IMR-90 (cell line): ENCODE measurements at regions not wholly inside any gene's neighbourhood (a gene's known extent, or its start where the extent isn't known, plus 50 kb on each side); places are given as distances from the start of the nearest gene placed in this dataset.

Source experiments
- ATAC-seq: fragments of 200-7000 bp; cut with Tn5 transposase; 2 replicates; pipeline ENCODE4 v1.9.1; 2020; ENCODE audit warnings: low read depth, mild to moderate bottlenecking, moderate library complexity
- BruUV-seq: library from RNA; stranded (reverse); fragments of 400-500 nt; replicated peaks from 2 replicates; lab custom pipeline; 2021; lab: Mats Ljungman, UMichigan
- CTCF ChIA-PET: fragments of 300-600 bp; formaldehyde crosslinking; extraction: SDS; loops from one replicate; lab custom pipeline; 2021; ENCODE audit warnings: antibody characterized with exemption; lab: Yijun Ruan, JAX
- POLR2A ChIA-PET: fragments of 300-600 bp; sonication (Branson Sonifier 250); formaldehyde crosslinking; loops from one replicate; lab custom pipeline; 2022; ENCODE audit warnings: antibody characterized with exemption; ENCODE audit not compliant: unreplicated experiment; lab: Charles Lee
- DNase-seq: peaks from one replicate; pipeline ENCODE4 v3.0.0; 2013
- H2AFZ ChIP-seq: replicated peaks from 2 replicates; pipeline ENCODE3; 2013; ENCODE audit warnings: low read length, mild to moderate bottlenecking; ENCODE audit not compliant: poor library complexity
- H2AK5ac ChIP-seq: 2 replicates; pipeline ENCODE4 v1.6.1; 2013; ENCODE audit warnings: low read depth, low read length, inconsistent platforms
- H2AK9ac ChIP-seq: replicated peaks from 2 replicates; pipeline ENCODE3; 2013; ENCODE audit warnings: mild to moderate bottlenecking, low read depth, low read length, moderate library complexity; ENCODE audit not compliant: poor library complexity
- H2BK120ac ChIP-seq: 2 replicates; pipeline ENCODE4 v1.6.1; 2013; ENCODE audit warnings: low read depth, low read length, inconsistent platforms
- H2BK15ac ChIP-seq: 3 replicates; pipeline ENCODE4 v1.6.1; 2013; ENCODE audit warnings: low read depth, low read length, inconsistent platforms
- H2BK20ac ChIP-seq: 2 replicates; pipeline ENCODE4 v1.6.1; 2013; ENCODE audit warnings: low read depth, mild to moderate bottlenecking, inconsistent platforms, low read length, moderate library complexity
- H2BK5ac ChIP-seq: 2 replicates; pipeline ENCODE4 v1.6.1; 2013; ENCODE audit warnings: mild to moderate bottlenecking, low read depth, low read length, inconsistent platforms; ENCODE audit not compliant: poor library complexity, severe bottlenecking
- H3K14ac ChIP-seq: replicated peaks from 2 replicates; pipeline ENCODE4 v1.6.1; 2013; ENCODE audit warnings: low read depth, low read length, inconsistent platforms
- H3K18ac ChIP-seq: 2 replicates; pipeline ENCODE4 v1.6.1; 2013; ENCODE audit warnings: low read depth, low read length, control low read depth
- H3K23ac ChIP-seq: 2 replicates; pipeline ENCODE4 v1.6.1; 2013; ENCODE audit warnings: low read depth, low read length, inconsistent platforms
- H3K27ac ChIP-seq: 2 replicates; pipeline ENCODE4 v1.5.1; 2013; ENCODE audit warnings: mild to moderate bottlenecking, control low read depth, low read length; ENCODE audit not compliant: insufficient read depth
- H3K27me3 ChIP-seq: 2 replicates; pipeline ENCODE4 v1.6.1; 2013; ENCODE audit warnings: low read length; ENCODE audit not compliant: control insufficient read depth, insufficient read depth
- H3K36me3 ChIP-seq: 2 replicates; pipeline ENCODE4 v1.6.1; 2013; ENCODE audit warnings: low read length, mixed read lengths; ENCODE audit not compliant: control insufficient read depth, insufficient read depth
- H3K4ac ChIP-seq: 2 replicates; pipeline ENCODE4 v1.6.1; 2013; ENCODE audit warnings: low read depth, low read length, inconsistent platforms
- H3K4me1 ChIP-seq: 2 replicates; pipeline ENCODE4 v1.6.1; 2013; ENCODE audit warnings: low read length, mixed read lengths; ENCODE audit not compliant: control insufficient read depth, insufficient read depth
- H3K4me2 ChIP-seq: 2 replicates; pipeline ENCODE4 v1.6.1; 2013; ENCODE audit warnings: low read depth, mild to moderate bottlenecking, control low read depth, low read length, moderate library complexity
- H3K4me3 ChIP-seq: 2 replicates; pipeline ENCODE4 v1.5.1; 2013; ENCODE audit warnings: low read depth, mild to moderate bottlenecking, control low read depth, low read length, moderate library complexity; ENCODE audit not compliant: insufficient read depth
- H3K56ac ChIP-seq: 2 replicates; pipeline ENCODE4 v1.6.1; 2013; ENCODE audit warnings: low read length, inconsistent platforms; ENCODE audit not compliant: insufficient read depth; ENCODE audit errors: extremely low read depth
- H3K79me1 ChIP-seq, 2 experiments: 2 replicates each; pipeline ENCODE4 v1.6.1; 2013; ENCODE audit warnings: low read length in 2 of 2, inconsistent platforms in 1 of 2, low read depth in 1 of 2
- H3K9ac ChIP-seq: 2 replicates; pipeline ENCODE4 v1.6.1; 2013; ENCODE audit warnings: low read depth, low read length, control low read depth
- H3K9me1 ChIP-seq: 2 replicates; pipeline ENCODE4 v1.6.1; 2013; ENCODE audit warnings: low read length, inconsistent platforms; ENCODE audit not compliant: insufficient read depth
- H3K9me3 ChIP-seq: 2 replicates; pipeline ENCODE4 v1.6.1; 2013; ENCODE audit warnings: low read length; ENCODE audit not compliant: control insufficient read depth, insufficient read depth
- H4K20me1 ChIP-seq: 2 replicates; pipeline ENCODE4 v1.6.1; 2013; ENCODE audit warnings: low read length, inconsistent platforms; ENCODE audit not compliant: insufficient read depth
- H4K5ac ChIP-seq: 2 replicates; pipeline ENCODE4 v1.6.1; 2013; ENCODE audit warnings: mild to moderate bottlenecking, low read depth, low read length, control low read depth
- H4K8ac ChIP-seq, 2 experiments: 2 replicates each; pipeline ENCODE4 v1.6.1; 2013; ENCODE audit warnings: low read depth in 2 of 2, low read length in 2 of 2, control low read depth in 1 of 2, inconsistent platforms in 1 of 2
- H4K91ac ChIP-seq: 2 replicates; pipeline ENCODE4 v1.6.1; 2013; ENCODE audit warnings: low read depth, low read length, inconsistent platforms; ENCODE audit not compliant: insufficient read depth
- BHLHE40 ChIP-seq: fragments of 150-350 bp; IDR thresholded peaks from 2 replicates; pipeline ENCODE4 v1.6.1; 2016; ENCODE audit warnings: mild to moderate bottlenecking, low read depth, low read length
- RCOR1 ChIP-seq: IDR thresholded peaks from 2 replicates; pipeline ENCODE4 v1.6.1; 2012; ENCODE audit warnings: mild to moderate bottlenecking, low read length, improper control_type of control experiment; ENCODE audit not compliant: insufficient replicate concordance
- dilution Hi-C: fragments of 300-500 bp; cut with HindIII; formaldehyde crosslinking; loops from one replicate; pipeline ENCODE4 v1.14.3; 2018; ENCODE audit warnings: low sequenced_read_pairs; ENCODE audit not compliant: unreplicated experiment
- in situ Hi-C: fragments of 300-500 bp; cut with MboI; formaldehyde crosslinking; loops from 3 replicates; pipeline ENCODE4 v1.14.3; 2019; ENCODE audit warnings: low sequenced_read_pairs, inconsistent platforms, mixed read lengths
- intact Hi-C: fragments of 100-400 bp; cut with micrococcal nuclease; formaldehyde crosslinking; loops from 2 replicates; pipeline ENCODE4 v1.10.0; 2022

DNA sequence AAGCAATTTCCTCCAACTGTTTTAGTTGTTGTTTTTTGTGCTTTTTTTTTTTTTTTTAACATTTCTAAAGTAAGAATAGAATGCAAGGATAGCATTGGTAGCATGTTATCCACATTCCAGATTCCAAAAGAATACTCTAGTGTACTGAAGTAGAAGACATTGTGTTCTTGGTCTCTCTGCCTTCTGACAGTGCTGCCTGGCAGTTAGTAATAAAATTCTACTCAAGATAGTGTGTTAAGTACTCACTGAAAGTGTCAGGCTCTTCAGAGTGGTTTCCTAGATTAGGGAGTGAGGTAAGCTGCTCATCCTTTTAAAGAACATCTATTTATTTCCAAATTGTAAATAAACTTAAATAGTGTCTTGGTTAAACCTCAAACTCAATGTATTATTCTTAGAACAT is 253.7 kb downstream of the HNMT start:
- no peak overlapping the region for H2AFZ ChIP-seq
- H3K18ac ChIP-seq, result no peak overlapping the region
- no peak overlapping the region for H2AK5ac ChIP-seq
- no peaks in the 10 kb centered on the region for H4K20me1 ChIP-seq
- H3K27ac ChIP-seq, result no peak overlapping the region
- POLR2A ChIA-PET, result no interaction called here
- TF ChIP-seq RCOR1 (no peak), BHLHE40 (no peak)
- no peaks in the 10 kb centered on the region for H3K9me1 ChIP-seq
- no peak overlapping the region for H3K14ac ChIP-seq
- H4K8ac ChIP-seq, result no peak overlapping the region
- DNase-seq (no peak), ATAC-seq (no peak)
- H2BK120ac ChIP-seq, result no peak overlapping the region
- BruUV-seq, result no TSS peak
- H2AK9ac ChIP-seq, result no peak overlapping the region
- CTCF ChIA-PET, result no interaction called here
- intact Hi-C loops (no loop called here), dilution Hi-C loops (no loop called here), in situ Hi-C loops (no loop called here)
- no peak overlapping the region for H2BK20ac ChIP-seq
- no peaks in the 10 kb centered on the region for H3K4me1 ChIP-seq
- H3K27me3 ChIP-seq, result no peaks in the 10 kb centered on the region
- no peak overlapping the region for H3K4me2 ChIP-seq
- no peak overlapping the region for H3K4ac ChIP-seq
- no peak overlapping the region for H2BK15ac ChIP-seq
- H2BK5ac ChIP-seq, result no peak overlapping the region
- H4K91ac ChIP-seq, result no peak overlapping the region
- no peaks in the 10 kb centered on the region for H3K36me3 ChIP-seq
- H3K23ac ChIP-seq, result no peak overlapping the region
- no peaks in the 10 kb centered on the region for H3K79me1 ChIP-seq
- no peak overlapping the region for H3K56ac ChIP-seq
- no peak overlapping the region for H4K5ac ChIP-seq
- no peak overlapping the region for H3K4me3 ChIP-seq
- H3K9ac ChIP-seq, result no peak overlapping the region
- H3K9me3 ChIP-seq, result no peaks in the 10 kb centered on the region
